ENCODE measurements at regions not wholly inside any gene's neighbourhood (a gene's known extent, or its start where the extent isn't known, plus 50 kb on each side); places are given as distances from the start of the nearest gene placed in this dataset.
A peak's percentile ranks its signal among the peaks of the same experiment; 100 is the strongest.

GRCh38 chr2:104406261-104406726, 447.6 kb upstream of the POU3F3 start:
- H3K4me3 ChIP-seq, result no peak overlapping the region
- no peaks in the 10 kb centered on the region for H3K36me3 ChIP-seq (ENCODE audit: insufficient read depth)
- no peaks in the 10 kb centered on the region for H4K20me1 ChIP-seq (replicated peaks; ENCODE audit: insufficient read depth)
- Mint-ChIP-seq H3K9me3 (no peaks in the 10 kb centered on the region), H3K4me1 (peaks cover 14% of the 10 kb centered on the region; the same call in 2 of the 3 replicates), H3K27me3 (ENCODE audit: insufficient read depth, low read depth, poor library complexity) (peaks cover 1% of the 10 kb centered on the region), H3K36me3 (ENCODE audit: low read depth) (no peaks in the 10 kb centered on the region), H3K27ac (no peak overlapping the region), H3K4me3 (no peak overlapping the region)
- peak overlapping the region; percentile 84 for H2AFZ ChIP-seq
- TF ChIP-seq EZH2 (IDR thresholded peaks at IDR 0.05; ENCODE audit: low read depth, unreplicated experiment), result no peak
- no peak for TF ChIP-seq ZNF462 (CRISPR knock-in tag; IDR thresholded peaks at IDR 0.05)
- TF ChIP-seq STAT1 (IDR thresholded peaks at IDR 0.05; ENCODE audit: unreplicated experiment), result no peak
- TF ChIP-seq CTCF (conservative IDR thresholded peaks at IDR 0.05; ENCODE audit: low read depth in 2 of 2), result no peak
- no peak for TF ChIP-seq ZNF331 (CRISPR knock-in tag; IDR thresholded peaks at IDR 0.05; ENCODE audit: low read depth)
- no peak for TF ChIP-seq ETS1 (IDR thresholded peaks at IDR 0.05)
- no peak for TF ChIP-seq NANOG (IDR thresholded peaks at IDR 0.05; ENCODE audit: borderline replicate concordance)
- no peak for TF ChIP-seq REST (IDR thresholded peaks at IDR 0.05; ENCODE audit: unreplicated experiment)
- no peak for TF ChIP-seq CREB1 (CRISPR knock-in tag; IDR thresholded peaks at IDR 0.05; ENCODE audit: low read depth)
- no peak for TF ChIP-seq POLR2AphosphoS5 (IDR thresholded peaks at IDR 0.05; ENCODE audit: low read depth)
- TF ChIP-seq ZNF114 (CRISPR knock-in tag; IDR thresholded peaks at IDR 0.05), result no peak
- no peak for TF ChIP-seq EZH2phosphoT487 (IDR thresholded peaks at IDR 0.05; ENCODE audit: unreplicated experiment)
- no peak for TF ChIP-seq JUNB (IDR thresholded peaks at IDR 0.05; ENCODE audit: unreplicated experiment)
- H3K9me2 ChIP-seq (ENCODE audit: insufficient read depth), result no peaks in the 10 kb centered on the region
- ATAC-seq (no peak), DNase-seq (ENCODE audit: low spot score) (no peak)
- H3K4me1 ChIP-seq (ENCODE audit: insufficient read depth), result peaks cover 10% of the 10 kb centered on the region
- H3K27me3 ChIP-seq (ENCODE audit: insufficient read depth), result no peaks in the 10 kb centered on the region
- no peak overlapping the region for H3K27ac ChIP-seq (ENCODE audit: low read depth)
- H3K4me2 ChIP-seq, result no peak overlapping the region
- H3F3A ChIP-seq (replicated peaks; ENCODE audit: low read depth), result no peaks in the 10 kb centered on the region
- H3K79me2 ChIP-seq (replicated peaks; ENCODE audit: insufficient read depth), result no peaks in the 10 kb centered on the region
